Psoas muscle (tissue), 7 donors: ENCODE measurements at regions not wholly inside any gene's neighbourhood (a gene's known extent, or its start where the extent isn't known, plus 50 kb on each side); places are given as distances from the start of the nearest gene placed in this dataset.

Source experiments
- ATAC-seq, 4 donors: fragments of 200-7000 bp; cut with Tn5 transposase; one replicate each; pipeline ENCODE4 v1.9.1; 2020; ENCODE audit warnings: moderate library complexity in 3 of 4, mild to moderate bottlenecking in 2 of 4
- DNase-seq, 2 donors: peaks; one replicate each; pipeline ENCODE4 v3.0.0-alpha.2; 2020
- H3K27ac ChIP-seq: fragments of 200-600 bp; one replicate; pipeline ENCODE4 v1.8.0; 2022
- H3K27me3 ChIP-seq, 3 donors: fragments of 200-600 bp in 1 of 3; one replicate each; pipeline versions ENCODE4 v1.6.1 to v1.8.0; 2013 to 2022; ENCODE audit warnings: low read length in 2 of 3, mild to moderate bottlenecking in 2 of 3, moderate library complexity in 1 of 3; ENCODE audit not compliant: insufficient read depth in 3 of 3
- H3K36me3 ChIP-seq, 2 donors: fragments of 200-600 bp in 1 of 2; one replicate each; pipeline versions ENCODE4 v1.6.1 to v1.8.0; 2013 to 2022; ENCODE audit warnings: low read depth in 1 of 2, mild to moderate bottlenecking in 1 of 2, moderate library complexity in 1 of 2; ENCODE audit not compliant: insufficient read depth in 1 of 2
- H3K4me1 ChIP-seq: fragments of 200-600 bp; one replicate; pipeline ENCODE4 v1.8.0; 2022
- H3K4me3 ChIP-seq: fragments of 200-600 bp; one replicate; pipeline ENCODE4 v1.8.0; 2022; ENCODE audit warnings: mild to moderate bottlenecking
- H3K9me3 ChIP-seq: fragments of 200-600 bp; one replicate; pipeline ENCODE4 v1.8.0; 2022
- CTCF ChIP-seq: fragments of 200-600 bp; IDR thresholded peaks from one replicate; pipeline ENCODE4 v1.8.0; 2022; ENCODE audit warnings: antibody characterized with exemption
- whole genome bisulfite sequencing, 3 donors: extraction: QIAGEN DNeasy Blood & Tissue Kit; methylation state at CpG; one replicate each; pipeline versions ENCODE4 v1.1.6 to v1.1.7; 2013; 5-methylcytosine and 5-hydroxymethylcytosine counted together
- intact Hi-C, 2 donors: fragments of 100-400 bp; cut with DNase I; formaldehyde crosslinking; loops; one replicate each; pipeline versions ENCODE4 v1.11.0 to v1.14.2; 2022
- donor health status: healthy with polysubstance abuse.
- donor health status: DM: no; HTN: no; CAD: no; lungs with moderate emphysema.
- donor health status: Bipolar disorder and iron deficiency.
- donor health status: healthy.
- donor health status: DM: yes; HTN: yes; CAD: no.
- donor health status: DM: no; HTN: no; CAD: no.
- donor health status: DM: yes; HTN: yes; CAD: no.

GRCh38 chr12:98329589-98329988, 185.8 kb upstream of the TMPO start:
- DNase-seq = no peak
- Histone ChIP-seq H3K4me3 (no peak overlapping the region), H3K27ac (no peak overlapping the region), H3K27me3 (no peaks in the 10 kb centered on the region), H3K4me1 (no peaks in the 10 kb centered on the region), H3K36me3 (no peaks in the 10 kb centered on the region), H3K9me3 (no peaks in the 10 kb centered on the region)
- no peak for ATAC-seq
- WGBS, 3 donors = 67 to 73% (median 67%) methylated on average over 5 of the region's 5 CpGs
- intact Hi-C loops = no loop called here
- no peak for TF ChIP-seq CTCF

- ATAC-seq = no peak
- H3K4me1 ChIP-seq = no peaks in the 10 kb centered on the region
- H3K4me3 ChIP-seq = no peak overlapping the region
- H3K27ac ChIP-seq = no peak overlapping the region
- no peaks in the 10 kb centered on the region for H3K9me3 ChIP-seq
- H3K27me3 ChIP-seq = no peaks in the 10 kb centered on the region
- H3K36me3 ChIP-seq = no peaks in the 10 kb centered on the region
- intact Hi-C loops = no loop called here
- no peak for TF ChIP-seq CTCF
- 73 to 86% (median 78%) methylated on average over 1 of the region's 1 CpG for WGBS, 3 donors
- no peak for DNase-seq
Measured at GRCh38 chr12:98332642-98333041, 182.7 kb upstream of the TMPO start.

- 81 to 91% (median 82%) methylated on average over 3 of the region's 3 CpGs for WGBS, 3 donors
- Histone ChIP-seq H3K27ac (no peak overlapping the region), H3K9me3 (no peaks in the 10 kb centered on the region), H3K36me3 (no peaks in the 10 kb centered on the region), H3K27me3 (no peaks in the 10 kb centered on the region), H3K4me1 (no peaks in the 10 kb centered on the region), H3K4me3 (no peak overlapping the region)
- no peak for DNase-seq
- ATAC-seq = no peak
- no peak for TF ChIP-seq CTCF
- intact Hi-C loops = no loop called here
Measured at GRCh38 chr12:98334768-98335167, 180.6 kb upstream of the TMPO start.

GRCh38 chr12:98341026-98341425, 174.4 kb upstream of the TMPO start:
- no peak for DNase-seq
- Histone ChIP-seq H3K4me1 (no peaks in the 10 kb centered on the region), H3K9me3 (no peaks in the 10 kb centered on the region), H3K4me3 (no peak overlapping the region), H3K27me3 (no peaks in the 10 kb centered on the region), H3K36me3 (no peaks in the 10 kb centered on the region), H3K27ac (no peak overlapping the region)
- ATAC-seq = no peak
- 76 to 84% (median 83%) methylated on average over 6 of the region's 6 CpGs for WGBS, 3 donors
- no peak for TF ChIP-seq CTCF
- intact Hi-C loops = no loop called here

- ATAC-seq (no peak), DNase-seq (no peak)
- WGBS, 3 donors = 63 to 68% (median 67%) methylated on average over 3 of the region's 3 CpGs
- no peaks in the 10 kb centered on the region for H3K27me3 ChIP-seq
- no peak for TF ChIP-seq CTCF
- H3K36me3 ChIP-seq = no peaks in the 10 kb centered on the region
- intact Hi-C loops = no loop called here
- no peaks in the 10 kb centered on the region for H3K4me1 ChIP-seq
- H3K4me3 ChIP-seq = no peak overlapping the region
- H3K9me3 ChIP-seq = no peaks in the 10 kb centered on the region
- no peak overlapping the region for H3K27ac ChIP-seq
Measured at GRCh38 chr12:98341732-98342131, 173.7 kb upstream of the TMPO start.
